Gastroesophageal sphincter (tissue), 3 donors: ENCODE measurements at regions not wholly inside any gene's neighbourhood (a gene's known extent, or its start where the extent isn't known, plus 50 kb on each side); places are given as distances from the start of the nearest gene placed in this dataset.

Experiments used
- EP300 ChIP-seq: sonication (generic); formaldehyde crosslinking; IDR thresholded peaks from one replicate; pipeline ENCODE4 v1.6.1; 2017; ENCODE audit warnings: antibody characterized with exemption, mild to moderate bottlenecking
- TF ChIP-seq, protein P1 (sequence below), 4 experiments: fragments of 200-600 bp in 2 of 4; fragments of 450-650 bp in 2 of 4; sonication (generic) in 1 of 4; IDR thresholded peaks; one replicate each; pipeline ENCODE4 v1.5.1; 2017 to 2019; ENCODE audit warnings: antibody characterized with exemption in 4 of 4, mild to moderate bottlenecking in 2 of 4, moderate library complexity in 2 of 4

DNA sequence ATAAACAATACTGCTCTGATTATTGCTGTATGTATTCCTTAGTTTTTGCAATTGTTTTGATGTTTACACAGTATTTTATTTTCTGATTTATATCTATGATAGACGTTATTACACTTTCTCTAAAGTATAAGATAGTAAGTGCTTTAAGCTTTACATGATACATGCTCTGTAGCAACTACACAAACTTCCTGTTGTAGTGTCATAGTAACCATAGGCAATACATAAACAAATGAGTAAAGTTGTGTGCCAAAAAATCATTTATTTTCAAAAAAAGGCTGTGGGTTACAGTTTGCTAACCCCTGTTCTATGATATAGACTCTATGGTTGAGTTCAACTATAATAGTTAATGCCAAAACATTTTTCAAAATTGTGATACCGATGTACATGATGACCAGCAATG, 1156.4 kb downstream of the AMY1C start:
- TF ChIP-seq, protein P1, sequence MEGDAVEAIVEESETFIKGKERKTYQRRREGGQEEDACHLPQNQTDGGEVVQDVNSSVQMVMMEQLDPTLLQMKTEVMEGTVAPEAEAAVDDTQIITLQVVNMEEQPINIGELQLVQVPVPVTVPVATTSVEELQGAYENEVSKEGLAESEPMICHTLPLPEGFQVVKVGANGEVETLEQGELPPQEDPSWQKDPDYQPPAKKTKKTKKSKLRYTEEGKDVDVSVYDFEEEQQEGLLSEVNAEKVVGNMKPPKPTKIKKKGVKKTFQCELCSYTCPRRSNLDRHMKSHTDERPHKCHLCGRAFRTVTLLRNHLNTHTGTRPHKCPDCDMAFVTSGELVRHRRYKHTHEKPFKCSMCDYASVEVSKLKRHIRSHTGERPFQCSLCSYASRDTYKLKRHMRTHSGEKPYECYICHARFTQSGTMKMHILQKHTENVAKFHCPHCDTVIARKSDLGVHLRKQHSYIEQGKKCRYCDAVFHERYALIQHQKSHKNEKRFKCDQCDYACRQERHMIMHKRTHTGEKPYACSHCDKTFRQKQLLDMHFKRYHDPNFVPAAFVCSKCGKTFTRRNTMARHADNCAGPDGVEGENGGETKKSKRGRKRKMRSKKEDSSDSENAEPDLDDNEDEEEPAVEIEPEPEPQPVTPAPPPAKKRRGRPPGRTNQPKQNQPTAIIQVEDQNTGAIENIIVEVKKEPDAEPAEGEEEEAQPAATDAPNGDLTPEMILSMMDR (IDR thresholded peaks at IDR 0.05) = no peak
- TF ChIP-seq EP300 = no peak
